ENCODE measurements at regions not wholly inside any gene's neighbourhood (a gene's known extent, or its start where the extent isn't known, plus 50 kb on each side); places are given as distances from the start of the nearest gene placed in this dataset.
"Not testable (repeated sequence)": the region's sequence is repeated elsewhere in the genome, so short reads cannot be mapped to it uniquely, and the experiment has no call there.

- DNase-seq (ENCODE audit: low read depth in 4 of 4, low spot score in 1 of 4) = no peak
These were observed 357.3 kb upstream of the JARID2 start for GRCh38 chr6:14888575-14889000.

- DNase-seq (ENCODE audit: low read depth in 4 of 4, low spot score in 1 of 4) = no peak
These were observed 356.7 kb upstream of the JARID2 start for GRCh38 chr6:14889188-14889587.

GRCh38 chr6:14889611-14890593 is 356.0 kb upstream of the JARID2 start:
- DNase-seq (ENCODE audit: low read depth in 4 of 4, low spot score in 1 of 4) = no peak

GRCh38 chr6:14891820-14892375 is 354.0 kb upstream of the JARID2 start:
- DNase-seq (ENCODE audit: low read depth in 4 of 4, low spot score in 1 of 4) = not testable (repeated sequence)

- DNase-seq (ENCODE audit: low read depth in 4 of 4, low spot score in 1 of 4) = no peak
These were observed 351.8 kb upstream of the JARID2 start for GRCh38 chr6:14894105-14894504.

- DNase-seq (ENCODE audit: low read depth in 4 of 4, low spot score in 1 of 4) = no peak
These were observed 349.4 kb upstream of the JARID2 start for GRCh38 chr6:14896475-14896874.

GRCh38 chr6:14897831-14898230 is 348.0 kb upstream of the JARID2 start:
- DNase-seq (ENCODE audit: low read depth in 4 of 4, low spot score in 1 of 4) = no peak

GRCh38 chr6:14899441-14899840 is 346.4 kb upstream of the JARID2 start:
- not testable (repeated sequence) for DNase-seq (ENCODE audit: low read depth in 4 of 4, low spot score in 1 of 4)

- DNase-seq (ENCODE audit: low read depth in 4 of 4, low spot score in 1 of 4) = no peak
These were observed 344.9 kb upstream of the JARID2 start for GRCh38 chr6:14900919-14901318.

- DNase-seq (ENCODE audit: low read depth in 4 of 4, low spot score in 1 of 4) = no peak
These were observed 342.5 kb upstream of the JARID2 start for GRCh38 chr6:14903176-14904038.

GRCh38 chr6:14905201-14905600 is 340.7 kb upstream of the JARID2 start:
- no peak for DNase-seq (ENCODE audit: low read depth in 4 of 4, low spot score in 1 of 4)

GRCh38 chr6:14906621-14907020 is 339.2 kb upstream of the JARID2 start:
- DNase-seq (ENCODE audit: low read depth in 4 of 4, low spot score in 1 of 4) = no peak

- DNase-seq (ENCODE audit: low read depth in 4 of 4, low spot score in 1 of 4) = no peak
These were observed 334.9 kb upstream of the JARID2 start for GRCh38 chr6:14910692-14911547.

- DNase-seq (ENCODE audit: low read depth in 4 of 4, low spot score in 1 of 4) = no peak
These were observed 333.6 kb upstream of the JARID2 start for GRCh38 chr6:14912226-14912625.

GRCh38 chr6:14912706-14913105 is 333.2 kb upstream of the JARID2 start:
- DNase-seq (ENCODE audit: low read depth in 4 of 4, low spot score in 1 of 4) = no peak

- DNase-seq (ENCODE audit: low read depth in 4 of 4, low spot score in 1 of 4) = no peak
These were observed 331.9 kb upstream of the JARID2 start for GRCh38 chr6:14913931-14914330.

GRCh38 chr6:14915888-14916832 is 329.7 kb upstream of the JARID2 start:
- no peak for DNase-seq (ENCODE audit: low read depth in 4 of 4, low spot score in 1 of 4)

GRCh38 chr6:14917109-14917910 is 328.6 kb upstream of the JARID2 start:
- DNase-seq (ENCODE audit: low read depth in 4 of 4, low spot score in 1 of 4) = no peak
